ENCODE measurements at regions not wholly inside any gene's neighbourhood (a gene's known extent, or its start where the extent isn't known, plus 50 kb on each side); places are given as distances from the start of the nearest gene placed in this dataset.

DNA sequence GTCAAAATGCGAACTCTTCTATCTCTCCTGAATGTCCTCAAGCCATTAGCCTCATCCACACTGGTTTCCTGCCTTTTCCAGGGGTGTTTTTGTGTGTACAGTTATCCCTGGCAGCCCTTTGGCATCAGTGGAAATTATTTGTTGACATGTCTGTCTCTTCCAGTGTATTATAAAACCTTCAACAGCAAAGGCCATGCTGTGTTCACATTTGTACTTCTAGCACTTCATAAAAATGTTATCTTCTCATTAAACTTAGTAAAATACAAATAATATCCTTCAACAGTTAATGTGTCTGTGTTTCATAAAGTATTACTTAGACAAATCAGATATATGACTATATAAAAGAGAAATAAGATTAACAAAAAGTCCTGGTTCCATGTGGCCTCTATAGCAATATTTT lies 359.5 kb upstream of the ARGLU1 start:
- peaks cover 0 to 2% of the 10 kb centered on the region in 2 donors for H3K9me3 ChIP-seq
- intact Hi-C loops (cut with DNase I), result no loop called here
- DNase-seq (peak in 1 of 4 donors; percentile 26), ATAC-seq (no peak)
- no peak for TF ChIP-seq CTCF (IDR thresholded peaks at IDR 0.05)
- H3K27ac ChIP-seq, result no peak overlapping the region
- no peaks in the 10 kb centered on the region for H3K27me3 ChIP-seq
- no peak overlapping the region for H3K4me3 ChIP-seq
- H3K36me3 ChIP-seq, result no peaks in the 10 kb centered on the region
- H3K4me1 ChIP-seq, result no peaks in the 10 kb centered on the region

GRCh38 chr13:106922384-106922783 lies 354.4 kb upstream of the ARGLU1 start:
- H3K27me3 ChIP-seq, result peaks cover 0 to 3% of the 10 kb centered on the region in 2 donors
- no peaks in the 10 kb centered on the region for H3K9me3 ChIP-seq
- TF ChIP-seq CTCF (IDR thresholded peaks at IDR 0.05), result no peak
- peaks cover 0 to 6% of the 10 kb centered on the region in 2 donors for H3K4me1 ChIP-seq
- no peak overlapping the region for H3K27ac ChIP-seq
- no peak for ATAC-seq
- no peaks in the 10 kb centered on the region for H3K36me3 ChIP-seq
- no peak overlapping the region for H3K4me3 ChIP-seq
- no peak for DNase-seq
- intact Hi-C loops (cut with DNase I), result loop anchor here in 1 of 2 donors (5.0 kb wide), 1 partner anchor 200 kb away; no protein-coding TSS in a partner anchor

DNA sequence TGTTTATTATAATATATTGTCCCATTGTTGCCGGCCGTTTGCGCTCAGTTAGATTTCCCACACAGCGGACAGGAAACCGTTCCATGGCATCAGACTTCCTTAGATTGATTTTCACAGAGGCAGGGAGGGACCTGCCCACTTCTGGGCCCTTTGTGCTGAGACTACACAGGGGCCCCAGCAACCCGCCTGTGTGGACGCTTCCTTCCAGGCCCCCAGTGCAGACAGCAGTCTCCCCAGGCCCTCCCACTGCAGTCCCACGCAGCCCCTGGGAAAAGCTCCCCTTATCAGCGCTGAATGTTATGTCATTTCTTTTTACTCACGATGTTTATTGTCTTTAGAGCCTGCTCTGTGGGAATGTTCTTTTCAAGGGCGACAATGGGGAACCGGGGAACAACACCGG lies 351.7 kb upstream of the ARGLU1 start:
- intact Hi-C loops (cut with DNase I), result loop anchor here in 1 of 2 donors (5.0 to 10.0 kb wide), 2 partner anchors 203 to 385 kb away; partner anchors contain the start of gene EFNB2
- ATAC-seq (peak; percentile 15), DNase-seq (peak in 3 of 4 donors; percentile 12 to 33 (median 32))
- H3K4me1 ChIP-seq, result peaks cover 0 to 6% of the 10 kb centered on the region in 2 donors
- no peaks in the 10 kb centered on the region for H3K36me3 ChIP-seq
- peak overlapping the region in 1 of 2 donors; percentile 45 for H3K27ac ChIP-seq
- no peak for TF ChIP-seq CTCF (IDR thresholded peaks at IDR 0.05)
- H3K4me3 ChIP-seq, result no peak overlapping the region
- H3K9me3 ChIP-seq, result no peaks in the 10 kb centered on the region
- H3K27me3 ChIP-seq, result peaks cover 0 to 10% of the 10 kb centered on the region in 2 donors

GRCh38 chr13:106919133-106919532 lies 351.2 kb upstream of the ARGLU1 start:
- DNase-seq (no peak), ATAC-seq (no peak)
- peaks cover 0 to 10% of the 10 kb centered on the region in 2 donors for H3K27me3 ChIP-seq
- peaks cover 0 to 6% of the 10 kb centered on the region in 2 donors for H3K4me1 ChIP-seq
- H3K27ac ChIP-seq, result peak overlapping the region in 1 of 2 donors; percentile 45
- intact Hi-C loops (cut with DNase I), result loop anchor here in 1 of 2 donors (10.0 kb wide), 1 partner anchor 384 kb away; the partner anchor contains the start of gene EFNB2
- no peak overlapping the region for H3K4me3 ChIP-seq
- no peaks in the 10 kb centered on the region for H3K36me3 ChIP-seq
- no peak for TF ChIP-seq CTCF (IDR thresholded peaks at IDR 0.05)
- H3K9me3 ChIP-seq, result no peaks in the 10 kb centered on the region

- Histone ChIP-seq H3K36me3 (no peaks in the 10 kb centered on the region), H3K27me3 (peaks cover 0 to 10% of the 10 kb centered on the region in 2 donors), H3K4me1 (peaks cover 0 to 6% of the 10 kb centered on the region in 2 donors), H3K4me3 (peak overlapping the region in 1 of 2 donors; percentile 46), H3K27ac (peak overlapping the region in 1 of 2 donors; percentile 76), H3K9me3 (no peaks in the 10 kb centered on the region)
- no peak for ATAC-seq
- DNase-seq, result peak in 1 of 4 donors; percentile 5
- intact Hi-C loops (cut with DNase I), result loop anchor here in 1 of 2 donors (10.0 kb wide), 1 partner anchor 384 kb away; the partner anchor contains the start of gene EFNB2
- TF ChIP-seq CTCF (IDR thresholded peaks at IDR 0.05), result no peak
These were observed 350.6 kb upstream of the ARGLU1 start for GRCh38 chr13:106918557-106918860.

Measured in left lung (tissue), 4 donors.